Endothelial cell of umbilical vein (primary cell): ENCODE measurements at regions not wholly inside any gene's neighbourhood (a gene's known extent, or its start where the extent isn't known, plus 50 kb on each side); places are given as distances from the start of the nearest gene placed in this dataset.

Experiments used
- BruUV-seq: library from RNA; stranded (reverse); fragments of 400-500 nt; replicated peaks from 2 replicates; lab custom pipeline; 2021; lab: Mats Ljungman, UMichigan
- CTCF ChIA-PET: fragments of 300-600, 350-600 bp; sonication (Branson Sonifier 250); formaldehyde crosslinking; loops from one replicate; lab custom pipeline; 2021; ENCODE audit warnings: antibody characterized with exemption, inconsistent platforms; lab: Charles Lee
- POLR2A ChIA-PET: fragments of 300-600, 350-600 bp; sonication (Branson Sonifier 250); formaldehyde crosslinking; loops from one replicate; lab custom pipeline; 2021; ENCODE audit warnings: antibody characterized with exemption, inconsistent platforms; lab: Charles Lee
- DNase-seq: peaks from one replicate; pipeline ENCODE4 v3.0.0-alpha.2; 2011; ENCODE audit warnings: low read depth, low spot score
- FAIRE-seq: peaks from 2 replicates; lab custom pipeline; 2011; peaks lifted over from hg19 to GRCh38; lab: Jason Lieb, UNC
- H2AFZ ChIP-seq: 2 replicates; pipeline ENCODE4 v1.6.0; 2012; ENCODE audit warnings: low read depth, low read length, control low read depth, inconsistent platforms
- H3K27ac ChIP-seq: 2 replicates; pipeline ENCODE4 v1.5.1; 2011; ENCODE audit warnings: low read depth, mild to moderate bottlenecking, control low read depth, low read length, moderate library complexity; ENCODE audit not compliant: insufficient read depth
- H3K27me3 ChIP-seq, 2 experiments: 2 replicates each; pipeline versions ENCODE4 v1.6.0 to v1.6.1; 2011; ENCODE audit warnings: low read length in 2 of 2, mixed read lengths in 1 of 2; ENCODE audit not compliant: control insufficient read depth in 2 of 2, insufficient read depth in 2 of 2
- H3K36me3 ChIP-seq, 2 experiments: 2 replicates in 1 of 2; 3 replicates in 1 of 2; pipeline ENCODE4 v1.5.1; 2011; ENCODE audit warnings: low read length in 2 of 2, mild to moderate bottlenecking in 1 of 2, moderate library complexity in 1 of 2; ENCODE audit not compliant: control insufficient read depth in 2 of 2, insufficient read depth in 2 of 2; ENCODE audit errors: extremely low read depth in 1 of 2
- H3K4me1 ChIP-seq: 3 replicates; pipeline ENCODE4 v1.5.1; 2011; ENCODE audit warnings: mild to moderate bottlenecking, low read length; ENCODE audit not compliant: control insufficient read depth, insufficient read depth; ENCODE audit errors: extremely low read depth
- H3K4me2 ChIP-seq: 2 replicates; pipeline ENCODE4 v1.6.1; 2011; ENCODE audit warnings: low read length, control low read depth, mixed read lengths; ENCODE audit not compliant: insufficient read depth
- H3K4me3 ChIP-seq, 3 experiments: fragments of 200-600 bp in 1 of 3; sonication (generic), shearing (Covaris generic) in 1 of 3; replicated peaks in 1 of 3; 2 replicates each; pipeline ENCODE4 v1.5.1; 2011 to 2016; ENCODE audit warnings: control low read depth in 3 of 3, low read length in 3 of 3, mild to moderate bottlenecking in 2 of 3, inconsistent platforms in 1 of 3, low read depth in 1 of 3, moderate library complexity in 1 of 3; ENCODE audit not compliant: insufficient read depth in 1 of 3
- H3K79me2 ChIP-seq: 2 replicates; pipeline ENCODE4 v1.6.0; 2012; ENCODE audit warnings: low read length, inconsistent platforms; ENCODE audit not compliant: control insufficient read depth, insufficient read depth
- H3K9ac ChIP-seq: replicated peaks from 2 replicates; pipeline ENCODE3; 2011; ENCODE audit warnings: low read length, control low read depth; ENCODE audit not compliant: insufficient read depth; ENCODE audit errors: extremely low read depth
- H3K9me1 ChIP-seq: replicated peaks from 3 replicates; pipeline ENCODE4 v1.6.0; 2011; ENCODE audit warnings: mild to moderate bottlenecking, low read length; ENCODE audit not compliant: control insufficient read depth, insufficient read depth; ENCODE audit errors: extremely low read depth
- H3K9me3 ChIP-seq: replicated peaks from 2 replicates; pipeline ENCODE4 v1.5.1; 2012; ENCODE audit warnings: low read length, inconsistent platforms; ENCODE audit not compliant: control insufficient read depth, insufficient read depth
- H4K20me1 ChIP-seq: replicated peaks from 2 replicates; pipeline ENCODE3; 2011; ENCODE audit warnings: mild to moderate bottlenecking, low read length; ENCODE audit not compliant: control insufficient read depth, insufficient read depth; ENCODE audit errors: extremely low read depth
- EZH2 ChIP-seq: IDR thresholded peaks from 2 replicates; pipeline ENCODE4 v1.6.1; 2012; ENCODE audit warnings: borderline replicate concordance, low read depth, mild to moderate bottlenecking, moderate library complexity, low read length, inconsistent platforms; ENCODE audit not compliant: severe bottlenecking
- FOS ChIP-seq: IDR thresholded peaks from 2 replicates; pipeline ENCODE4 v1.6.1; 2011; ENCODE audit warnings: mild to moderate bottlenecking, low read length, moderate library complexity, borderline replicate concordance; ENCODE audit not compliant: insufficient read depth
- GATA2 ChIP-seq: IDR thresholded peaks from 2 replicates; pipeline ENCODE4 v1.7.0; 2011; ENCODE audit warnings: low read depth, mild to moderate bottlenecking, moderate library complexity, mixed read lengths, low read length; ENCODE audit not compliant: insufficient read length, insufficient read depth
- JUN ChIP-seq: IDR thresholded peaks from 2 replicates; pipeline ENCODE4 v1.6.1; 2011; ENCODE audit warnings: borderline replicate concordance, low read depth; ENCODE audit not compliant: insufficient read length, insufficient read depth
- MYC ChIP-seq: IDR thresholded peaks from one replicate; pipeline ENCODE4 v1.6.1; 2011; ENCODE audit warnings: mild to moderate bottlenecking, low read depth, low read length
- POLR2A ChIP-seq: IDR thresholded peaks from 2 replicates; pipeline ENCODE4 v1.6.1; 2012; ENCODE audit warnings: low read depth, mild to moderate bottlenecking, control low read depth, low read length
- POLR2AphosphoS5 ChIP-seq: IDR thresholded peaks from 2 replicates; pipeline ENCODE4 v1.6.1; 2012; ENCODE audit warnings: low read depth, mild to moderate bottlenecking, control low read depth, low read length, moderate library complexity; ENCODE audit not compliant: insufficient read depth
- dilution Hi-C: fragments of 300-500 bp; cut with MboI; formaldehyde crosslinking; loops from one replicate; pipeline ENCODE4 v1.15.0; 2019; ENCODE audit warnings: low sequenced_read_pairs; ENCODE audit not compliant: extremely low pct_ligation_motif_present
- intact Hi-C: fragments of 100-400 bp; cut with micrococcal nuclease; formaldehyde crosslinking; loops from one replicate; pipeline ENCODE4 v1.10.0; 2022
- TF ChIP-seq, protein P1 (sequence below), 2 donors: IDR thresholded peaks; 1 replicate in 1 of 2; 2 replicates in 1 of 2; pipeline ENCODE4 v1.5.1; 2011; ENCODE audit warnings: low read length in 2 of 2, mild to moderate bottlenecking in 2 of 2, moderate library complexity in 2 of 2, control low read depth in 1 of 2, inconsistent platforms in 1 of 2, low read depth in 1 of 2; ENCODE audit not compliant: insufficient read depth in 1 of 2; ENCODE audit errors: extremely low read depth in 1 of 2
- TF ChIP-seq, protein P2 (sequence below): IDR thresholded peaks from 2 replicates; pipeline ENCODE4 v1.6.1; 2011; ENCODE audit not compliant: insufficient read depth, insufficient read length

DNA sequence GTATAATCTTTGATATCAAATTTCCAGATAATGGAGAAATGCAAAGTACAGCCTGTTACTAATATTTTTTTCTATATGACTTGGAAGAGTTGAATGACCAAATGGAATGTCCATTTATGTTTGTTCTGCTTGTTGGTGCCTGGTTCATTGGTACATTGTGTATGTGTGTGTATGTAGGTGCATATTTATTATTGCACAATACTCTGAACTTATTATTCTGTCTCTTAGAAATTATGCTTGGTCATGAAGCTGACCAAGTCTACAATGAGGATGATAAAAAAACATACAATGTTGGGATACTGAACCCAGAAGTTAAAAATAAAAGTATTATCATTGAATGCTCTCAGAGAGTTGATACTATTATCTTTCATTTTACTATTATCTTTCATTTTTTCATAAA lies 706.3 kb downstream of the KCTD16 start:
- Histone ChIP-seq H3K9me3 (no peaks in the 10 kb centered on the region), H3K4me3 (no peak overlapping the region), H4K20me1 (no peaks in the 10 kb centered on the region), H3K36me3 (no peaks in the 10 kb centered on the region), H3K9ac (no peak overlapping the region), H3K4me1 (no peaks in the 10 kb centered on the region), H3K9me1 (no peaks in the 10 kb centered on the region), H3K27ac (no peak overlapping the region), H3K79me2 (no peaks in the 10 kb centered on the region), H2AFZ (no peak overlapping the region), H3K27me3 (no peaks in the 10 kb centered on the region), H3K4me2 (no peak overlapping the region)
- POLR2A ChIA-PET = no interaction called here
- TF ChIP-seq EZH2 = no peak
- no peak for TF ChIP-seq POLR2AphosphoS5
- TF ChIP-seq, protein P1, sequence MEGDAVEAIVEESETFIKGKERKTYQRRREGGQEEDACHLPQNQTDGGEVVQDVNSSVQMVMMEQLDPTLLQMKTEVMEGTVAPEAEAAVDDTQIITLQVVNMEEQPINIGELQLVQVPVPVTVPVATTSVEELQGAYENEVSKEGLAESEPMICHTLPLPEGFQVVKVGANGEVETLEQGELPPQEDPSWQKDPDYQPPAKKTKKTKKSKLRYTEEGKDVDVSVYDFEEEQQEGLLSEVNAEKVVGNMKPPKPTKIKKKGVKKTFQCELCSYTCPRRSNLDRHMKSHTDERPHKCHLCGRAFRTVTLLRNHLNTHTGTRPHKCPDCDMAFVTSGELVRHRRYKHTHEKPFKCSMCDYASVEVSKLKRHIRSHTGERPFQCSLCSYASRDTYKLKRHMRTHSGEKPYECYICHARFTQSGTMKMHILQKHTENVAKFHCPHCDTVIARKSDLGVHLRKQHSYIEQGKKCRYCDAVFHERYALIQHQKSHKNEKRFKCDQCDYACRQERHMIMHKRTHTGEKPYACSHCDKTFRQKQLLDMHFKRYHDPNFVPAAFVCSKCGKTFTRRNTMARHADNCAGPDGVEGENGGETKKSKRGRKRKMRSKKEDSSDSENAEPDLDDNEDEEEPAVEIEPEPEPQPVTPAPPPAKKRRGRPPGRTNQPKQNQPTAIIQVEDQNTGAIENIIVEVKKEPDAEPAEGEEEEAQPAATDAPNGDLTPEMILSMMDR (IDR thresholded peaks at IDR 0.05; ENCODE audit: extremely low read depth in 1 of 2, insufficient read depth in 1 of 2, low read depth in 1 of 2, low read length in 2 of 2) = no peak
- dilution Hi-C loops (no loop called here), intact Hi-C loops (no loop called here)
- no TSS peak for BruUV-seq
- DNase-seq (no peak), FAIRE-seq (no peak)
- CTCF ChIA-PET = no interaction called here

DNA sequence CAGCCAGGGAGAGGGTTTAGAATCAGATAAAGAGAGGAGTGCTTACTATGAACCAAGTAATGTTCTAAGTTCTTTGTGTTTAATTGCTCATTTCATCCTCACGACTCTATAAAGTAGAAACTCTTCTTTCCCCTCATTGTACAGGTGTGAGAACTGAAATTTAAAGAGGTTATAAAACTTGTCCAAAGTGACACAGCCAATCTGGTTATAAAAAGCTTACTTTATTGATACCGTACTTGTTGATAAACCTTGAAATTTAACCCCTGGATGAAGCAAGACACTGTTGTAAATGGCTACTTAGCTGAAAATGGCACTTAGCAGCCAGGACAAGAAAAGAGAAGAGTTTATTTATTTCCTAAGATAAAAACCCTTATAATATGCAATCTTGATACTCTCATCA lies 702.4 kb downstream of the KCTD16 start:
- H2AFZ ChIP-seq = no peak overlapping the region
- no peaks in the 10 kb centered on the region for H3K79me2 ChIP-seq
- DNase-seq (no peak), FAIRE-seq (no peak)
- H3K4me3 ChIP-seq = no peak overlapping the region
- intact Hi-C loops = no loop called here
- H3K9me1 ChIP-seq = no peaks in the 10 kb centered on the region
- no peaks in the 10 kb centered on the region for H3K27me3 ChIP-seq
- no TSS peak for BruUV-seq
- H3K4me2 ChIP-seq = no peak overlapping the region
- POLR2A ChIA-PET = no interaction called here
- no peaks in the 10 kb centered on the region for H3K36me3 ChIP-seq
- dilution Hi-C loops = no loop called here
- CTCF ChIA-PET = no interaction called here
- no peak overlapping the region for H3K27ac ChIP-seq
- no peaks in the 10 kb centered on the region for H4K20me1 ChIP-seq
- no peak overlapping the region for H3K9ac ChIP-seq
- TF ChIP-seq JUN (no peak), GATA2 (no peak), FOS (no peak), POLR2AphosphoS5 (no peak), EZH2 (no peak), MYC (no peak), POLR2A (no peak)
- TF ChIP-seq, protein P1 (IDR thresholded peaks at IDR 0.05; ENCODE audit: extremely low read depth in 1 of 2, insufficient read depth in 1 of 2, low read depth in 1 of 2, low read length in 2 of 2) = no peak
- TF ChIP-seq, protein P2, sequence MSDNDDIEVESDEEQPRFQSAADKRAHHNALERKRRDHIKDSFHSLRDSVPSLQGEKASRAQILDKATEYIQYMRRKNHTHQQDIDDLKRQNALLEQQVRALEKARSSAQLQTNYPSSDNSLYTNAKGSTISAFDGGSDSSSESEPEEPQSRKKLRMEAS = no peak
- no peaks in the 10 kb centered on the region for H3K9me3 ChIP-seq
- H3K4me1 ChIP-seq = no peaks in the 10 kb centered on the region
